Osteoblast (primary cell): ENCODE measurements at regions not wholly inside any gene's neighbourhood (a gene's known extent, or its start where the extent isn't known, plus 50 kb on each side); places are given as distances from the start of the nearest gene placed in this dataset.

ENCODE experiments used
- DNase-seq: peaks from one replicate; pipeline ENCODE4 v3.0.0; 2011; ENCODE audit warnings: low spot score, mixed read lengths; ENCODE audit not compliant: insufficient read length; ENCODE audit errors: missing footprints
- H2AFZ ChIP-seq: 2 replicates; pipeline ENCODE4 v1.6.0; 2011; ENCODE audit warnings: mild to moderate bottlenecking, low read length
- H3K27ac ChIP-seq: 2 replicates; pipeline ENCODE4 v1.5.1; 2011; ENCODE audit warnings: mild to moderate bottlenecking, low read depth, low read length, moderate library complexity
- H3K27me3 ChIP-seq: 2 replicates; pipeline ENCODE4 v1.6.0; 2012; ENCODE audit warnings: mild to moderate bottlenecking, control low read depth, inconsistent platforms, low read length, moderate library complexity; ENCODE audit not compliant: insufficient read depth
- H3K36me3 ChIP-seq: 2 replicates; pipeline ENCODE4 v1.5.1; 2011; ENCODE audit warnings: mild to moderate bottlenecking, low read length, control low read depth, moderate library complexity; ENCODE audit not compliant: insufficient read depth
- H3K4me1 ChIP-seq: 2 replicates; pipeline ENCODE4 v1.5.1; 2011; ENCODE audit warnings: mild to moderate bottlenecking, low read length, control low read depth, moderate library complexity; ENCODE audit not compliant: insufficient read depth
- H3K4me2 ChIP-seq: 2 replicates; pipeline ENCODE4 v1.6.0; 2011; ENCODE audit warnings: mild to moderate bottlenecking, low read length; ENCODE audit not compliant: insufficient read depth
- H3K4me3 ChIP-seq: fragments of 200-600 bp; sonication (generic); 3 replicates; pipeline ENCODE4 v1.5.1; 2012; ENCODE audit warnings: mild to moderate bottlenecking, low read length, inconsistent platforms; ENCODE audit not compliant: insufficient read depth
- H3K79me2 ChIP-seq: 2 replicates; pipeline ENCODE4 v1.6.0; 2012; ENCODE audit warnings: mild to moderate bottlenecking, low read length, control low read depth, inconsistent platforms; ENCODE audit not compliant: insufficient read depth
- H3K9me3 ChIP-seq: 2 replicates; pipeline ENCODE4 v1.5.1; 2011; ENCODE audit warnings: low read depth, low read length, control low read depth
- H4K20me1 ChIP-seq: 2 replicates; pipeline ENCODE4 v1.6.0; 2012; ENCODE audit warnings: mild to moderate bottlenecking, low read length, control low read depth; ENCODE audit not compliant: insufficient read depth
- CTCF ChIP-seq: IDR thresholded peaks from 2 replicates; pipeline ENCODE4 v1.5.1; 2011; ENCODE audit warnings: mild to moderate bottlenecking, low read depth, low read length, moderate library complexity; ENCODE audit errors: extremely low read depth

GRCh38 chr4:124146068-124146467, 566.5 kb downstream of the ANKRD50 start:
- Histone ChIP-seq H3K4me1 (no peaks in the 10 kb centered on the region), H3K4me2 (no peak overlapping the region), H3K27me3 (no peaks in the 10 kb centered on the region), H4K20me1 (no peaks in the 10 kb centered on the region), H2AFZ (no peak overlapping the region), H3K9me3 (no peaks in the 10 kb centered on the region), H3K36me3 (no peaks in the 10 kb centered on the region), H3K79me2 (no peaks in the 10 kb centered on the region), H3K4me3 (no peak overlapping the region), H3K27ac (no peak overlapping the region)
- TF ChIP-seq CTCF = no peak
- no peak for DNase-seq

DNA sequence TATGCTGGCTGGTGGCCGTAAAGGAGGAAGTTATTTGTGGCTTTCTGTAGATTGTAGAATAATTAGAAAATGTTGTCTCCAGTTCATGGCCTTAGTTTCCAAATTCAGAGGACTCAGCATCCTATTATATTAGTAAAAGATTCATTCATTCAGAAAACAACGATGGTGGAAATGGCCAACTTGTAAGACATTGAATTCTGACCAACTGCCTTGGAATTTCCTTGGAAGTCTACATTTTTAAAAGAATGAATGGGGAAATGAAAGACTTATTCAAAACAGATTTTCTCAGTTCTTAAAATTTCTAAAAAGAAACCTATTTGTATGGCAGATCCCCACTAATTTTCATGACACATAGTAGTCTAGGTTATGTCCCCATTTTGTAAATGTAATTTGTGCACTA, 561.5 kb downstream of the ANKRD50 start:
- H3K27ac ChIP-seq = no peak overlapping the region

GRCh38 chr4:124152132-124152531, 560.4 kb downstream of the ANKRD50 start:
- Histone ChIP-seq H3K79me2 (no peaks in the 10 kb centered on the region), H3K4me3 (no peak overlapping the region), H3K4me2 (peak overlapping the region; percentile 58), H3K27ac (no peak overlapping the region), H3K36me3 (no peaks in the 10 kb centered on the region), H3K9me3 (no peaks in the 10 kb centered on the region), H4K20me1 (no peaks in the 10 kb centered on the region), H2AFZ (peak overlapping the region; percentile 73), H3K4me1 (no peaks in the 10 kb centered on the region), H3K27me3 (no peaks in the 10 kb centered on the region)
- no peak for TF ChIP-seq CTCF
- no peak for DNase-seq

More for the DNA sequence above, 561.5 kb downstream of the ANKRD50 start:
- H3K79me2 ChIP-seq = no peaks in the 10 kb centered on the region
- no peaks in the 10 kb centered on the region for H3K27me3 ChIP-seq
- no peak for TF ChIP-seq CTCF
- H2AFZ ChIP-seq = no peak overlapping the region
- H3K4me2 ChIP-seq = no peak overlapping the region
- H3K4me1 ChIP-seq = no peaks in the 10 kb centered on the region
- no peaks in the 10 kb centered on the region for H4K20me1 ChIP-seq
- no peaks in the 10 kb centered on the region for H3K9me3 ChIP-seq
- no peaks in the 10 kb centered on the region for H3K36me3 ChIP-seq
- H3K4me3 ChIP-seq = no peak overlapping the region
- no peak for DNase-seq

- no peak for TF ChIP-seq CTCF
- Histone ChIP-seq H3K9me3 (no peaks in the 10 kb centered on the region), H3K79me2 (no peaks in the 10 kb centered on the region), H3K4me2 (no peak overlapping the region), H3K27ac (no peak overlapping the region), H3K4me1 (no peaks in the 10 kb centered on the region), H3K4me3 (no peak overlapping the region), H2AFZ (no peak overlapping the region), H3K27me3 (no peaks in the 10 kb centered on the region), H3K36me3 (no peaks in the 10 kb centered on the region), H4K20me1 (no peaks in the 10 kb centered on the region)
- no peak for DNase-seq
These were observed 557.3 kb downstream of the ANKRD50 start for GRCh38 chr4:124155239-124155638.
